Stimulated activated CD4-positive, alpha-beta T cell treated with anti-CD3 and anti-CD28 coated beads, TNF-alpha, amount 100 ng/mL, for 24 hours (primary cell): ENCODE measurements at regions not wholly inside any gene's neighbourhood (a gene's known extent, or its start where the extent isn't known, plus 50 kb on each side); places are given as distances from the start of the nearest gene placed in this dataset.
"Not testable (repeated sequence)": the region's sequence is repeated elsewhere in the genome, so short reads cannot be mapped to it uniquely, and the experiment has no call there.

ENCODE experiments used
- DNase-seq, 3 experiments: peaks; one replicate each; pipeline ENCODE4 v3.0.0-alpha.2; 2020; ENCODE audit warnings: low read depth in 3 of 3

DNA sequence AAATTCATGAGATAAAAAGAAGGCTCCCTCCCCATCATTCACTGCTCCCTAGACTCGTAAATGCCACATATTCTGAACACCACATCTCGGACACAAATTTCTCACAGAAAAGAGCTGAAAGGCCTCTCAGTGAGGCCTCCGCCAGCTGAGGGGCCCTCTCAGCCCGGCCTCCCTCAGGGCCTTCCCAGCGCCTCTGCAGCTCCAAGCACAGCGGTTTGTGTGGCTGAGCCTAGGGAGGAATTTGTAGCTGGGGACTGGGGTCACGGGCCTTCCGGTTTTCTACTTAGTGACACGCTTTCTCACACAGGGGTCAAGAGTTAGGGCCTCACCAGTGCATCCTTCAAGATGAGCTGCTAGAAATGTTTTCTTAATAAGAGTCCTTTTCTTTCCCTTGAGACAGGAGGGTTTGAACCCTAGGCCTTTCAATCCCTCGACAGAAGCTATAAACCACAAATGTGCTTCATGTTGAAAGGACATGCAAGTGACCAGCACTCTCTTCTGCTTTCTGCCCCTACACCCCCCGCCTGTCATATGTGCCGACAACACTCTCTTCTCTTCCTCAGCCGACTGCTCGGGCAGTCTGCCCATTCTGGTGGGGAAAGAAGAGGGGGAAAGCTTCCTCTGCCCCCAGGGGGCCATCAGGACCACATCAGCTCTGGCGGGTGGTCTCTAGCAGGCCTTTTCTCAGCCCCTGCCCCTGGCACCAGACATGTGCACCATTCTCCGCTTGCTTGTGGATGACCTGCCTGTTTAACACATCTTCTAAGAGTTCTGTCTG, 104.9 kb downstream of the CHIC2 start:
- no peak for DNase-seq

DNA sequence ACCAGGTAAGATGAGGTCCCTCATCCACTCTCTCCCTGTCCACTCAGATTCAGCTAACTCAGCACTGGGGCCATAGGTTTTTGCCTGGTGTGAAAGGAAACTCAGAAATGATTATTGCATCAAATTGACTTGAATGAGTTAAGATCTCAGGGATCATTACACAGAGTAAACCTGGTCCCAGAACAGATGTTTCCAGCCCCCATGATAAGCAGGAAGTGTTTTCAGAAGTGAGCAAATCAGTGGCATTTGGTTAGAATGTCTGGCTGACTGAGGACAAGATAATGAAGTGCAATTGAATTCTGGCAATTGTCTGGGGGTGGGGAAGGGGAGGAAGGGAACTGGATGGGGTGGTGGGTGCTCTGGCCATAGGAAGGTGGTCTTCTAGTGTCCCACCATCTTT, 108.0 kb downstream of the CHIC2 start:
- no peak for DNase-seq

DNA sequence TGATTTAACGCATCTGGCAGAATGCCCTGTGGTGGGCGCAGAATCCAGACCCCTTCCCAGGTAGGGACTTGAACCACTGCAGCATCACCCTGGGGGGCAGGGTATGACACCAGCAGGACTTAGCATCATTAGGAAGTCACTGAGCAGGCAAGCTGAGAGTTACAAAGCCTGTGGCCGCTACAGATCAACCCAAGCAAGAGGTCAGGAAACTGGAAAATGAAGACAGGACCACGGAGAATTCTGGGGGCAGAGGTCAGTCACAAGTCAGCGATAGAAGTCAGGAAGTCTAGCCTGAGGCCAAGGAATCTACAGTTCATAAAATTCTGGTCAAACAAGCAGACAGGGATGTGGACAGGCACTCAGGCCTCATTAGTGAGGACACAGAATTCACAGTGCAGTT, 108.4 kb downstream of the CHIC2 start:
- DNase-seq: no peak

DNA sequence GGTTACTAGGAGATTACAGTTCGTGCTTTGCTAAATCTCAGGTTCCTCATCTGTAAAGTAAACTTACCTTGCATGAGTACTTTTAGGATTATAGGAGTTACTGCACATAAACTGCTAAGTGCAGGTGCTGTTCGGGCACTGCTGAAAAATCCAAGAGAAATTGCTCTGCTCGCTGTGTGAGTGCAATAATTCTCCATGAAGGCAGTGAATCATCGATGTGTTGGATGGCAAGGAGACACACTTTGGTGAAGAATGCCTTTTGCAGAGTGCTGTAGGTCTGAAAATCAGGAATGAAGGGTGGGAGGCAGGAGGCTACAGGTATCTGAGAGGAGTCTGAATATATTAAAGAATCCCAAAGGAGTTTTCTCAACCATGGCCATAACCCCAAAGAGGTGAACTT, 113.0 kb downstream of the CHIC2 start:
- DNase-seq: no peak

DNA sequence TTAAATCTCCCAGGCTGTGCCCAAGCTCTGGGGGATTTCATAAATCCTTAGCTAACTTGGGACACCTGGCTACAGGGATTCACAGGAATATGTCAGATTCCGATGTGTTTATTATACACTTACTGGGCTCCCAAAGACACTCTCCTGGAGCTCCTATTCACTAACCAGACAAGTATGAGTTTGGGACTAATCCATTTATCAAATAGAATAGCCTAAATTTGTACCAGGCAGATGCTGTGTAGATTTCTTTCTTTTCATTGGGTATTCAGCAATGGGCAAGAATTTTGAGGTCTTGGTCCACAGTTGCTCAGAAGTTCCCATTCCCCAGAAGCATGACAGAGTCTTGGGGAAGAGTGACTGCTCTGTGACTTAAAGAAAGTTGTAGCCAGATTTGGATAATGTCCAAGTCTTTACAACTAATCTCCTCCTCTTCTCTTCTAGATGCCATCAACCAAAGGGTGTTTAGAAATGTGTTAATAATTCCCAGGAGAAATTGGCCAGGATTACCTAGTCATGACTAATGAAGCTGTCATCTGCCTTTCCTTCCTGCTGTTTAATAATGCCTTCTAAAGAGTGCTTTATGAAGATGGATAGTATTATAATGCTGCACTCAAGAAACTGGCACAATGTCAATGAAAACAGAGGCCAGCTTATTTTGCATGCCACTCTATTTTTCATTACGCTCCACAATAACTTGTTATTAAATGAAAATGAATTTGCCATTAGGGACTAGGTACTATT, 120.9 kb downstream of the CHIC2 start:
- DNase-seq: no peak

DNA sequence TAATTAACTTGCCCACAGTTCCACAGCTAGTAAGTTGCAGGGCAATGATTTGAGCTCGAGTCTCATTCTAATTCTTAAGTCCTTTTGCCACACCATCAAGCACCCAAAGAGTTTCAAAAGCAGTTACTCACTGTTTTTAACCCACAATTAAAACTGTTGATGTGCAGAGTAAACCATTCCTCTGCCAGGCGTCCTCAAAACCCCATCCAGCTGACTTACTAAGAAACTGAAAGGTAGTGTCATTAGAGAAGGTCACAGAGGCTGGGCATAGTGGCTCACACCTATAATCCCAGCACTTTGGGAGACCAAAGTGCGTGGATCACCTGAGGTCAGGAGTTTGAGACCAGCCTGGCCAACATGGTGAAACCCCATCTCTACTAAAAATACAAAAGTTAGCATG, 121.7 kb downstream of the CHIC2 start:
- DNase-seq: no peak

DNA sequence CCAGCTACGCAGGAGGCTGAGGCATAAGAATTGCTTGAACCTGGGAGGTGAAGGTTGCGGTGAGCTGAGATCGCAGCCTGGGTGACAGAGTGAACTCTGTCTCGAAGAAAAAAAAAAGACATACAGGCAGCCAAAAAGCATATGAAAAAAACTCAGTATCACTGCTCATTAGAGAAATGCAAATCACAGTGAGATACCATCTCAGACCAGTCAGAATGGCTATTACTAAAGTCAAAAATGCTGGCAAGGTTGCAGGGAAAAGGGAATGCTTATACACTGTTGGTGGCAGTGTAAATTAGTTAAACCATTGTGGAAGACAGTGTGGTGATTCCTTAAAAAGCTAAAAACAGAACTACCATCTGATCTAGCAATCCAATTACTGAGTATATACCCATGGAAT, 123.1 kb downstream of the CHIC2 start:
- no peak for DNase-seq

DNA sequence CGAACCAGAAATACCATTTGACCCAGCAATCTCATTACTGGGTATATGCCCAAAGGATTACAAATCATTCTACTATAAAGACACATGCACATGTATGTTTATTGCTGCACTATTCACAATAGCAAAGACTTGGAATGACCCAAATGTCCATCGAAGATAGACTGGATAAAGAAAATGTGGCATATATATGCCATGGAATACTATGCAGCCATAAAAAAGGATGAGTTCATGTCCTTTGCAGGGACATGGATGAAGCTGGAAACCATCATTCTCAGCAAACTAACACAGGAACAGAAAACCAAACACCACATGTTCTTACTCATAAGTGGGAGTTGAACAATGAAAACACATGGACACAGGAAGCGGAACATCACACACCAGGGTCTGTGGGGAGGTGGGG, 124.5 kb downstream of the CHIC2 start:
- DNase-seq: not testable (repeated sequence)

DNA sequence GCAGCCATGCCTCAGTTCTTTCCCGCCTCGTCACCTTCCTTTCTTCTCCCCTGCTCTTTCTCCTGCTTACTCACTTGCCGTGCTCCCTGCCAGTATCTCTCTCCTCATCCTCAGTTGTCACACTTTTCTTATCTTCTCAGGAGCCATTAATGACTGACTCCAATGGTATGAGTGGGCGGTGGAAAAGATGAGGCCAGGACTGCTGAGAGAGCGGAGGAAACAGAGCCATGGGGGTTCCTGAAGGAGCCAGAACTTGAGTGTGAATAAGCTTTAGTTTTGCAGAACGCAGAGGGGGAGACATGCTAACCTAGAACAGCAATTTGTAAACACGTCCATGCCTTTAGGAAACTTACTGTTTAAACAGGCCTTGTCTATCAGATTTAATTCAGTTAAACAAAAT, 126.5 kb downstream of the CHIC2 start:
- DNase-seq: no peak

DNA sequence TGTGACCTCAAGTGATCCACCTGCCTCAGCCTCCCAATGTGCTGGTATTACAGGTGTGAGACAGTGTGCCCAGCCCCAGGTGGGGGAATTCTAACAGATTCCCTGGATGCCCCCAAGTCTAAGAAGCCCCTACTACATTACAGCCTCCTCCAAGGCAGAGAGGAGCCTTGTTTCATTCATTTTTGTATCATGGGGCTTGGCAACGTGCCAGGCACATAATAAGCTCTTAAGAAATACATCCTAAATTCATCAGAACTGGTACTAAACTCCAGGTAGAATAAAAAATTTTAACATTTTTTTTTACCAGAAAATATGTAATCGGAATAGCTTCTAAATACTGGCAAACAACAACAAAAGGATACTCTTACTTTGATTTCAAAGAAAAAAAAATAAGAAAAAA, 127.1 kb downstream of the CHIC2 start:
- no peak for DNase-seq

DNA sequence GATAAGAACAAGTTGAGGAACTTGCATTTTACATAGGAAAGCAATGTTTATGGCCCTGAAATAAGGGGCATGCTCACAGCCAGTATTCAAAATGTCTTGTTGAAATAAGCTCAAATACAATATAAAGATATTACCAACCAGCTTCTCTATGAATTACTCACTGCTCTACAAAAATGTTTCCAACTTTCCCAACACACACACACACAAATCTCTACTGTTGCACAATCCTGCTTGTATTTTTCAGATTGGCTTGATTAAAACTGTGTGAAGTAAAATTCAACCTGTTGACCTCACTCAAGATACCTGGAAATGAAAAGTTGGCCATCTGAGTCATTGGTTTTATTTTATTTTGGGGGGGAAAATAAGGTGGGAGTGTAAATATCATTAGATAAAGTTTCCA, 128.6 kb downstream of the CHIC2 start:
- no peak for DNase-seq

DNA sequence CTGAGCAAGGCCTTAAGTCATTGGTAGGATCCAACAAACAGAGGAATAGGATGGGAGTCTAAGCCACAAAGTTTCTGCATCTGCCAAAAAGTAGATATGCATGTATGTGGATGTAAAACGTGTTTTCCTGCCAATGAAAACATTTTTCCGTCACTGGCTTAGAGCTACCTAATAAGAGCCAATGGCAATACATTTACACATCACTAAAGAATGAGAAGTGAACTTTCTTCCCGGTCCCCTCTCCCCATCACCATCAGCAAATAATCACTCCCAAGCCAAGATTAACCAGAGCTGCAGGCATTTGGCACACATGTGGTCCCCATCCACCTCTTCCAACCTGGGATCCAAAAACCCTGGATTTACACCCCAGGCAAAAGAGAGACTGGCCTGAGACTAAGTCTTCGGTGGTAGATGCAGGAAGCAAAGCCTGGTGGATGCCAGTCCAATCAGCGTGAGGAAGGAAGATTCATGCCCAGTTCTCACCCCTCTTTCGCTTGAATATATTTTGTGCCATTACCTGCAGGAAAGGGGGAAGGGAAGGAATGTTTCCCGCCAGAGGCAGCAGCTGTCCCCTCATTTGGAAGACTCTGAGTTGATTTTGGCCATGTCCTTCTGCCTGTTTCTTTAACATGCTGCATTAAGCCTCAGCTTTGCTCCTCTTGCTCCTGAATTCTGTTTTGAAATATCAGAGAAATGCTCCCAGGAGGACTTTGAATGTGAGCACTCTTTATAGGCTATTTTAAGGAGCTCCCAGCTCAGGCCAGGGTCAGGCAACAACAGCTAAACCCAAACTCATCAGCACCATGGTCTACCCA, 131.4 kb downstream of the CHIC2 start:
- DNase-seq: no peak

DNA sequence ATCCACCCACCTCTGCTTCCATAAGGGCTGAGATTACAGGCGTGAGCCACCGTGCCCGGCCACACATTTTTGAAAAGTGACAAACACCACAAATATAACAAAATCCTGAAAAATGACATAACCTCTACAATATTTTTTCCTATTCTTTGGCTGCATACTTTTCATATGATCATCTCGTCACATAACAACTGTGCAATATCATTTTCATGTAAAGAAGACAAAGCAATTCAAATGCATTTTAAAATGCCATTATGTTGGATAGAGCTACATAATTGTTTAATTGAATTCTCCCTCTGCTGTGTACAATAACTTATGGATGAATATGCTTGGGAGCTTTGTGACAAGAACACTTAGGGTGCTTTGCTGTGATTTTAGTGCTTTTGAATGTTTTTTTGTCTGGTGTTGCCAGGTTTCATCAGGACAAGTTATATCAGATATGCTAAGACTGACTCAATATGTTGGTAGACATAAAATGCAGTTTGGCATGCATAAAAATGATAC, 132.9 kb downstream of the CHIC2 start:
- no peak for DNase-seq

DNA sequence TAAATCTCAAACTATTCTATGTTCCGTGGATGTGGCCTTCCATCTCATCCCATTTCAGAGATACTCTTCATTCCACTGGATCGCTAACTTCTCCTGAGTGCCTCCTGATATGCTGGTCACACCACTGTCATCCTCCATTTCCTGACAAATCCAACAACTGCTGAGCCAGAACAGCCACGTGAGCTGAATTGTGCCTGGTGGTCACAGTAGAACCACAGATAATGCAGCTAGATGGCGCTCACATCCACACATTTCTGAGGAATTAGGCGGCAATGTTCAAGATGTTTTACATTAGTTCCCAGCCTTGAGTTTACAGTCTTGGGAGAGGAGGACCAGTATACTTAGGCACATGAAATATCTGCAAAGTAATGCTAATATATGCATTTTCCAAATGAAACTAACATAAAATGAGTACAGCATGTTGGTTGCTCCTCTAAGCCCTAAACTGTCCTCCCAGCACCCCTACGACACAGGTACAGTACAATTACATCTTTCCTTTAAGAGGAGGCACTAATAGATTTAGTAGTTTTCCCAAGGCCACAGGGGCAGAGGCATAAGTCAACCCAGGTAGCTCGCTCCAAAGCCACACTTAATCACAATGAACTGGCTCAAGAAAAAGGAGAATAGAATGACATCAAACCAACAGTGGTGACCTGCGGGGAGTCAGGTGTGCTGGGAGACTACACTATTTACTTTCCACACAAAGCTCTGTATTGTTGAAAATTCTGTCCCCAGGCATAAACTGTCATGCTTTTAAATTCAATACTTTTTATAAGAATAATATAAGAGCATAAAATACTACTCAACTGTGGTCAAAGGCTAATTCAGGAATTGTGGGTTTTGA, 134.2 kb downstream of the CHIC2 start:
- peak; percentile 20 to 48 (median 36) for DNase-seq

DNA sequence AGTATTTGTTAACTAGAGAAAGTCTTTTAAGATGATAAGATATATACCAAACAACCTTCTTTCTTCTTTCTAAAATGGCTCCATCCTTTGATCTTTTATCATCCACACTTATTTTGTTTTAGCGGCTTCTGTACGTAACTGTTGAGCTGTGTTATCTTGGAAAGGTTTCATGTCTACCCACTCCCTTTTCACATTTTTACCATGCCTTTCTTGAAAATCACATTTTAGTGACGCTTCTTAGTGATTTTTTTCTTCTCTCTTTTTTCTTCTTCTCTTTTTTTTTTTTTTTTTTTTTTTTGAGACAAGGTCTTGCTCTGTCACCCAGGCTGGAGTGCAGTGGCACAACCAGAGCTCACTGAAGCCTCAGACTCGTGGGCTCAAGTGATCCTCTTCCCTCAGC, 135.1 kb downstream of the CHIC2 start:
- no peak for DNase-seq

DNA sequence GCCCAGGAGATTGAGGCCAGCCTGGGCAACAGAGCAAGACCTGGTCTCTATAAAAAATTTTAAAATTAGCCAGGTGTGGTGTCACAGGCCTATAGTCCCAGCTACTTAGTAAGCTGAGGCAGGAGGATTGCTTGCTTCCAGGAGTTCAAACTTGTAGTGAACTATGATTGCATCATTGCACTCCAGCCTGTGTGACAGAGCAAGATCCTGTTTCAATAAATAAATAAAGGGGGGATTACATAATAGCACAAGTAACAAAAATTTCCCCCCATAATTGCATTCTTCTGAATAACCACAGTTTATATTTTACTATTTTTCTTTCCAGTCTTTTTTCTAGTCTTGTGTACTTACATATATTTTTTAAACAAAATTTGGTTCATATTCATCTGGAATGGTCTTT, 135.6 kb downstream of the CHIC2 start:
- DNase-seq: no peak

DNA sequence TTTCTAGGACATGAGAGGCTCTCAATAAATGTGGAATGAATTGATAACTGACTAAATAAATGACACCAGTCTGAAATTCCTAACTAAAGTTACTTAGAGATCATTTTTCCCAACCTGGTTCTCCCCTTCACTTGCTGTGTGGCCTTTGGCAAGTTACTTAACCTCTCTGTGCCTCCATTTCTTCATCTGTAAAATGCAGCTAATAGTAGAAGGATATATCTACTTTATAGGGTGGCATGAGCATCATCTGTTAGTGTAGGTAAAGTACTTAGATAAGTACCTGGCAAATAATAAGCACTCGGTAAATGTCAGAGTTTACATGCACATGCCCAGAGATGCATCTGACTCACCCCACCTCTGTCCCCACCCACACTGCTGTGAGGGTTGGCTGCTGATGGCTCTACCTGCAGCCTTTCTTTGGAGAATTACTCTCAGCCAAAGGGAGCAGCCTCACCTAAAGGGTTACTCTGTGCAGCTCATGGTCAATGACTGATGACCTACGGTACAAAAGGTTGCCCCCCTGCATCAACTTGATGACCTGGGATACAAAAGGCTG, 139.3 kb downstream of the CHIC2 start:
- DNase-seq: no peak

DNA sequence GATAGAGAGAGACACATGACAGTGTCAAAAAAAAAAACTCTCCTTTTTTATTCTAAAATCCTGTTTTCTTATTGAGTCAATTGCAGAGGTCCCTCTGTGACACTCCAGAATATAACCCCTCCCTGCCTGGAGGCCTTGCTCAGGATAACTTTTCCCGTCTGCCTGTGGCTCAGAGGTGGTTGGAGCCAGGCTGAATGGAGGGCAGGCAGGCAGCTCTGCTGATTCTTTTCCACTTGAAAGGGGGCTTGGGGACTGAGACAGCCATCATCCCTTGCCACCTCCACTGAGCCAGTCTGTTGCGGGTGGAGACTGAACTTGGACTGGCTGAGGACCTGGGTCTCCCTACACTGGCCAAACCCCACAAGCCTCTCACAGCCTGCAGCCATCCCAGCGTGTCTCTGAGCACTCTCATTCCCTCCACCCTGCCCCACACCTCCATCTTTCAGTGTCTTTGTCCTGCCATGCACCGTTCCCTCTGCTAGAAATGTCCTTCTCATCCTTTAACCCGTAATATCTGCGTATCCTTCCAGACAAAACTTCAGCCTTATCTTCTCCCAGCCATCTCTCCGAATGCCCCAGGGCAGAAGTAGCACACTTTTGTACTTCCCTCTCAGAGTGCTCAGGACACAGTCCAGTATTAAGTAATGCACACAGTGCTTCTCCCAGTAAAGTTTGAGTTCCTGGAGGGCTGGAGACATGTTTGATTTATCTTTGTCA, 139.9 kb downstream of the CHIC2 start:
- no peak for DNase-seq

DNA sequence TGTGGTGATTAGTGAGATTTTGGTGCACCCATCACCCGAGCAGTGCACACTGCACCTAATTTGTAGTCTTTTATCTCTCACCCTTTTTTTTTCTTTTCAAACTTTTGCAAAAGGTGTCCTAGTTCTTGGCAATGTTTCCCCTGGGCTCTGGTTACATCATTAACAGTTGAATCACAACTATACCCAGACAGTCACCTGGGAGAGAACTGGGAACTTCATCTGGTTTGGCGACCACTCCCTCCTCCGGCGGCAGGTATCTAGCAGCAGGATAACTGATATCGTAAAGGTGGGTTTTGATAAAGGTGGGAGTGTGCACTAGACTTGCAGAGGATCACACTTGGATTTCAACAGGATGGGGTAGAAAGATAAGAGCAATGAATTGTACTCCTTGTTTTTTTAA, 140.5 kb downstream of the CHIC2 start:
- no peak for DNase-seq

DNA sequence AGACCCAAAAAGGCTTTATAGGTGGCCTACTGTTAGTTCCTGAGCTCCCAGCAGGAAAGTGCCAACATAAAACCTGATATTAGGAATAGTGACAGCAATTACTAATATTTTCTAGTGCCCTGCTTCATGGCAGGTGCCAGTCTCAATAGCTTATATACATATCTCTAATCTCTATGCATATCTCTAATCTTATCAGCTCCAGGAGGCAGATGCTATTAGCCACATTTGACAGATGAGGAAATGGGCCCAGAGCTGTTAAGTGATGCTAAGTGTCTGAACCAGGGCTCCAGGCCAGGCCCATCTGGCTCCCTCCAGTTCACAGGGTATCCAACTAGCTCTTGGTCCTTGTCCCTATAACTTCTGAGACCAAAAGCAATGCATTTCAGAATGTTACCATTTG, 142.5 kb downstream of the CHIC2 start:
- DNase-seq: no peak

DNA sequence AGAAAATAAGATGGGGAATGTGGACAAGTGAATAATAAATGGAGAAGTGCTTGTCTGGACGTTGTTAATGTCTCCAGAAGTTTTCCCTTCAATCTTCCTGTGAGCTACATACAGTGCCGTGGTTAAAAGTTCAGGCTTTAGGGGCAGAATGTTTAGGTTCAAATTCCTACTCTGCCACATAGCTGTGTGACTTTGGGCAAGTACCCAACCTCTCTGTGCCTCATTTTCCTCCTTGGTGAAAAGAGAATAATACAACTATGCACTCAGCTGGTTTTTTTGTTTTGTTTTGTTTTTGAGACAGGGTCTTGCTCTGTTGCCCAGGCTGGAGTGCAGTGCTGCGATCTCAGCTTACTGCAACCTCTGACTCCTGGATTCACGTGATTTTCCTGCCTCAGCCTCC, 143.5 kb downstream of the CHIC2 start:
- no peak for DNase-seq
